Testis (tissue), 2 donors: ENCODE measurements at regions not wholly inside any gene's neighbourhood (a gene's known extent, or its start where the extent isn't known, plus 50 kb on each side); places are given as distances from the start of the nearest gene placed in this dataset.

ENCODE experiments used
- DNase-seq: peaks from one replicate; pipeline ENCODE4 v3.0.0-alpha.2; 2019
- H3K27ac ChIP-seq, 2 donors: fragments of 200-600 bp; sonication (generic); one replicate each; pipeline ENCODE4 v1.5.1; 2019
- H3K27me3 ChIP-seq: fragments of 200-600 bp; sonication (generic); one replicate; pipeline ENCODE4 v1.5.1; 2019
- H3K36me3 ChIP-seq: fragments of 200-600 bp; sonication (generic); one replicate; pipeline ENCODE4 v1.5.1; 2017; ENCODE audit warnings: low read depth; ENCODE audit errors: missing control alignments
- H3K4me1 ChIP-seq: fragments of 200-600 bp; sonication (generic); one replicate; pipeline ENCODE4 v1.5.1; 2019
- H3K4me3 ChIP-seq, 2 donors: fragments of 200-600 bp; sonication (generic); one replicate each; pipeline ENCODE4 v1.5.1; 2017 to 2019
- H3K9me3 ChIP-seq: fragments of 200-600 bp; sonication (generic); one replicate; pipeline ENCODE4 v1.5.1; 2017
- POLR2A ChIP-seq: fragments of 450-650 bp; IDR thresholded peaks from one replicate; pipeline ENCODE4 v1.6.1; 2017; ENCODE audit warnings: antibody characterized with exemption, mild to moderate bottlenecking, moderate library complexity
- WGBS, 2 donors: methylation state at CpG; one replicate each; pipeline ENCODE4 v1.1.5; 2018; 5-methylcytosine and 5-hydroxymethylcytosine counted together
- intact Hi-C: fragments of 100-400 bp; cut with DNase I; formaldehyde crosslinking; loops from one replicate; pipeline ENCODE4 v1.15.1; 2023; ENCODE audit warnings: low total_unique reads
- TF ChIP-seq, protein P1 (sequence below), 3 experiments: fragments of 450-650 bp in 2 of 3; fragments of 200-600 bp in 1 of 3; sonication (generic) in 1 of 3; IDR thresholded peaks; one replicate each; pipeline ENCODE4 v1.5.1; 2016 to 2019; ENCODE audit warnings: antibody characterized with exemption in 3 of 3, mild to moderate bottlenecking in 2 of 3, moderate library complexity in 1 of 3

DNA sequence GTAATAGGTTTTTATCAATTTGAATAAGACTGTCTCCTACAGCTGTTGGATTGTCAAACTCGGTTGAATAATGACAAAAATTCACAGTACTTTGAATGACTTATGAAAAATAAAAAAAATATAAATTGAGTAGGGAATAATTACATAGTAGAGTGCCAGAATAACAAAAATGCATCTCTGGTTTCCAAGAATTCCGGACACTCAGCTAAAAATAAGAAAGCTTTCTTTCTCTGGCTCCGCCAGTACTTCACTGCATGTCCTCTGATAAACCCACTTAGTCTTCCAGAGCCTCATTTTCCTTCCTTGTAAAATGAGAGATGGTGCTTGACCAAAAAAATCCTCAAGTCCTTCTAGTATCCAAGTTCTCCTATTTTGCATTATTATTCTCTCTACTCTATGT is 374.6 kb upstream of the LUZP2 start:
- Histone ChIP-seq H3K27me3 (no peaks in the 10 kb centered on the region), H3K4me3 (no peak overlapping the region), H3K9me3 (no peaks in the 10 kb centered on the region), H3K4me1 (no peaks in the 10 kb centered on the region), H3K27ac (no peak overlapping the region), H3K36me3 (no peaks in the 10 kb centered on the region)
- intact Hi-C loops = no loop called here
- no peak for TF ChIP-seq POLR2A
- TF ChIP-seq, protein P1, sequence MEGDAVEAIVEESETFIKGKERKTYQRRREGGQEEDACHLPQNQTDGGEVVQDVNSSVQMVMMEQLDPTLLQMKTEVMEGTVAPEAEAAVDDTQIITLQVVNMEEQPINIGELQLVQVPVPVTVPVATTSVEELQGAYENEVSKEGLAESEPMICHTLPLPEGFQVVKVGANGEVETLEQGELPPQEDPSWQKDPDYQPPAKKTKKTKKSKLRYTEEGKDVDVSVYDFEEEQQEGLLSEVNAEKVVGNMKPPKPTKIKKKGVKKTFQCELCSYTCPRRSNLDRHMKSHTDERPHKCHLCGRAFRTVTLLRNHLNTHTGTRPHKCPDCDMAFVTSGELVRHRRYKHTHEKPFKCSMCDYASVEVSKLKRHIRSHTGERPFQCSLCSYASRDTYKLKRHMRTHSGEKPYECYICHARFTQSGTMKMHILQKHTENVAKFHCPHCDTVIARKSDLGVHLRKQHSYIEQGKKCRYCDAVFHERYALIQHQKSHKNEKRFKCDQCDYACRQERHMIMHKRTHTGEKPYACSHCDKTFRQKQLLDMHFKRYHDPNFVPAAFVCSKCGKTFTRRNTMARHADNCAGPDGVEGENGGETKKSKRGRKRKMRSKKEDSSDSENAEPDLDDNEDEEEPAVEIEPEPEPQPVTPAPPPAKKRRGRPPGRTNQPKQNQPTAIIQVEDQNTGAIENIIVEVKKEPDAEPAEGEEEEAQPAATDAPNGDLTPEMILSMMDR (IDR thresholded peaks at IDR 0.05) = no peak
- no peak for DNase-seq
- 53 to 60% methylated on average over 3 of the region's 3 CpGs for WGBS, 2 donors

DNA sequence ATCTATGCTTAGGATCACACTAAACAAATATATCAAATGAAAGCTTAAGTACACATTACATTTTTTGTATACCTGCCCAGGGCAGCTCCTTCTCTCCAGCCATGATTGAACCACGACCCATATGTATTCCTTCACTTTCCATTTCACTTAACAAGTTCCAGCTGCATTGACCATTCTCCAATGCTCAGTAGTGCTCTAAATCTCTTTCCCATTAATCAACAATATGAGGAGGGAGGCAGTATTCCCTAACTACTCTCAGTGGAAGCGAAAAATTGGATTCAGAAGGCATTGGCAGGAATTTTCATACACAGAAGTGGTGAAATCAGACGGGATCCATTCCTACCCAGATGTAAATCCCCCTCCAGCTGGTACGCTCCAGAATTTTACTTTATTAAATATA is 372.0 kb upstream of the LUZP2 start:
- intact Hi-C loops = no loop called here

GRCh38 chr11:24131698-24132097 is 365.2 kb upstream of the LUZP2 start:
- Histone ChIP-seq H3K4me3 (no peak overlapping the region), H3K27me3 (no peaks in the 10 kb centered on the region), H3K4me1 (no peaks in the 10 kb centered on the region), H3K36me3 (no peaks in the 10 kb centered on the region), H3K27ac (no peak overlapping the region), H3K9me3 (no peaks in the 10 kb centered on the region)
- intact Hi-C loops = no loop called here
- DNase-seq = no peak
- TF ChIP-seq POLR2A = no peak
- TF ChIP-seq, protein P1 (IDR thresholded peaks at IDR 0.05) = no peak
- WGBS, 2 donors = 63 to 88% methylated on average over 8 of the region's 8 CpGs

More for the DNA sequence above, 372.0 kb upstream of the LUZP2 start:
- DNase-seq = no peak
- TF ChIP-seq, protein P1 (IDR thresholded peaks at IDR 0.05) = no peak
- TF ChIP-seq POLR2A = no peak
- 54 to 67% methylated on average over 4 of the region's 4 CpGs for WGBS, 2 donors
- no peaks in the 10 kb centered on the region for H3K36me3 ChIP-seq
- H3K4me1 ChIP-seq = no peaks in the 10 kb centered on the region
- no peaks in the 10 kb centered on the region for H3K27me3 ChIP-seq
- H3K9me3 ChIP-seq = no peaks in the 10 kb centered on the region
- no peak overlapping the region for H3K4me3 ChIP-seq
- H3K27ac ChIP-seq = no peak overlapping the region

DNA sequence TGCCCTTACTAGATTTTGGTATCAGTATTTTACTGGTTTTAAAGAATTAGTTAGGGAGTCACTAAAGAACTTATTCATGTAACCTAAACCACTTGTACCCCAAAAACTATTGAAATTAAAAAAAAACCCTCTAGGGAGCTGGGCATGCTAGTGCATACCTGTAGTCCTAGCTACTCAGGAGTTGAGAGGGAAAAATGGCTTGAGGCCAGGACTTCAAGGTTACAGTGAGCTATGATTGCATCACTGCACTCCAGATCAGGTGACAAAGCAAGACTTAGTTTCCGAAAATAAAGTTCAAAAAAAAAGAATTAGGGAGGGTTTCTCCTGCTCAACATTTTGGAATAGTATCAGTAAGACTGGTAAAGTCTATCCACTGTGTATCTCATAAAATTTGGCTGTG is 364.4 kb upstream of the LUZP2 start:
- Histone ChIP-seq H3K27ac (no peak overlapping the region), H3K4me1 (no peaks in the 10 kb centered on the region), H3K36me3 (no peaks in the 10 kb centered on the region), H3K9me3 (no peaks in the 10 kb centered on the region), H3K4me3 (no peak overlapping the region), H3K27me3 (no peaks in the 10 kb centered on the region)
- DNase-seq = no peak
- intact Hi-C loops = no loop called here
- 70 to 88% methylated on average over 1 of the region's 1 CpG for WGBS, 2 donors
- TF ChIP-seq POLR2A = no peak
- TF ChIP-seq, protein P1 (IDR thresholded peaks at IDR 0.05) = no peak

- Histone ChIP-seq H3K9me3 (no peaks in the 10 kb centered on the region), H3K27me3 (no peaks in the 10 kb centered on the region), H3K4me3 (no peak overlapping the region), H3K4me1 (no peaks in the 10 kb centered on the region), H3K36me3 (no peaks in the 10 kb centered on the region), H3K27ac (no peak overlapping the region)
- DNase-seq = no peak
- TF ChIP-seq, protein P1 (IDR thresholded peaks at IDR 0.05) = no peak
- TF ChIP-seq POLR2A = no peak
- intact Hi-C loops = no loop called here
Measured at GRCh38 chr11:24134879-24135589, 361.8 kb upstream of the LUZP2 start.
